Activated T-cell treated with anti-CD3 and anti-CD28 coated beads, Interleukin-2, amount 50 U/mL, for 48 hours (primary cell): ENCODE measurements at regions not wholly inside any gene's neighbourhood (a gene's known extent, or its start where the extent isn't known, plus 50 kb on each side); places are given as distances from the start of the nearest gene placed in this dataset.
"Not testable (repeated sequence)": the region's sequence is repeated elsewhere in the genome, so short reads cannot be mapped to it uniquely, and the experiment has no call there.

Source experiments
- DNase-seq, 2 experiments: peaks; one replicate each; pipeline ENCODE4 v3.0.0-alpha.2; 2020

DNA sequence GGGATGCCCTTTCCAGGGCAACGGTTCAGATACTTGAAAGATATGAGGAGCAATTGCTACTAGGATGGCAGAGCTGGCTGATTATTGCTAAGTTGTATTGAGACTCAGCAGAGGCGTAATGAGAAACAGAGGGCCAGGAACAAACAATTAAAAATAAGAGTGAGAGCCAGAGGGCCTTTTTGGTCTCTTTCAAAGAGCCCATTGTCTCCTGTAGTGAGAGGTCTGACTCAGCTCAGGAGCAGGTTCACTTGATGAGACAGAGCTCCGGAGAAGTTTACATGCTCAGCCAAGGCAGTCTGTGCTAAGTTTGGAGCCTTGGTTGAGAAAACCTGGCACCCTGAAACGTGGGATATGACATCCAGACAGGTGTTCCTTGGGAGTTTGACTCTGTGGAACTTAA lies 303.9 kb upstream of the DLGAP1 start:
- no peak for DNase-seq

DNA sequence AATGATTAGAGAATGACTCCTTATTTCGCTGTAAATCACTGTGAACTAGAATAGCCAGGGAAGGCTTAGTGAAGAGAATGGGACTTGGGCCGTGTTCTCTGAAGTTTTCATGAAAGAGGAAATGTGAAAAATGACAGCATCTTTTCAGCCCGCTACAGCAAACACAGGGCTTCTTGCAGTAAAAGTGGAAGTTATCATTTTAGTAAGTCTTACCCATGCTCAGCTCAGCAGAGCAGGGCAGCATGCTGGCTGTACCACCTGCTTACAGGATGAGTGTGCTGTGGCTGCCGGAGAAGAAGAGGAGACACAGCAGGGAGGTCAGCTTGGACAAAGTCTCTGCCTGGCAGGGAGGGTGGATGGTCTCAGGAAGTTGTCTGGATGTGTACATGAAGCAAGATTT lies 300.7 kb upstream of the DLGAP1 start:
- no peak for DNase-seq

DNA sequence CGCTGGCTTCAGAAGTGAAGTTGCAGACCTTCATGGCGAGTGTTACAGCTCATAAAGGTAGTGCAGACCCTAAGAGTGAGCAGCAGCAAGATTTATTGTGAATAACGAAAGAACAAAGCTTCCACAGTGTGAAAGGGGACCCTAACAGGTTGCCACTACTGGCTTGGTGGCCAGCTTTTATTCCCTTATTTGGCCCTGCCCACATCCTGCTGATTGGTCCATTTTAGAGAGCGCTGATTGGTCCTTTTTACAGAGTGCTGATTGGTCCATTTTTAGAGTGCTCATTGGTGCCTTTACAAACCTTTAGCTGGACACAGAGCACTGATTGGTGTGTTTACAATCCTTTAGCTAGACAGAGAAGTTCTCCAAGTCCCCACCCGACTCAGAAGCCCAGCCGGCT lies 298.0 kb upstream of the DLGAP1 start:
- not testable (repeated sequence) for DNase-seq

DNA sequence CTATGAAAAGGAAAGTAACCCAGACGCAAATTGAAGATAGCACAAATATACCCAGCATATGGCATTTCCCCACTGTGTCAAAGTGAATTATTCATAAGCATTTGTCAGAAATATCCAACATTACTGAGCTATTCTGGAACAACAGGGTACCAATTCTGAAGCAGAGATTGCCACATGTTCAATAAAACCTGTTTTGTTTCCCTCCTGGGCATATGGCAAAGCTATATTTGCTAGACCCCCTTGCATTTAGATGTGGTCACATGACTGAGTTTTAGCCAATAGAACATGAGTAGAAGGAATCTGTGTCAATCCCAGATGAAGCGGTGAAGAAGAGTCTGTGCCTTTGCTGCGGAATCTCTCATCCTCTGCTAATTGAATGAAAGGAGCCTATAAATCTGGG lies 296.4 kb upstream of the DLGAP1 start:
- DNase-seq: no peak

DNA sequence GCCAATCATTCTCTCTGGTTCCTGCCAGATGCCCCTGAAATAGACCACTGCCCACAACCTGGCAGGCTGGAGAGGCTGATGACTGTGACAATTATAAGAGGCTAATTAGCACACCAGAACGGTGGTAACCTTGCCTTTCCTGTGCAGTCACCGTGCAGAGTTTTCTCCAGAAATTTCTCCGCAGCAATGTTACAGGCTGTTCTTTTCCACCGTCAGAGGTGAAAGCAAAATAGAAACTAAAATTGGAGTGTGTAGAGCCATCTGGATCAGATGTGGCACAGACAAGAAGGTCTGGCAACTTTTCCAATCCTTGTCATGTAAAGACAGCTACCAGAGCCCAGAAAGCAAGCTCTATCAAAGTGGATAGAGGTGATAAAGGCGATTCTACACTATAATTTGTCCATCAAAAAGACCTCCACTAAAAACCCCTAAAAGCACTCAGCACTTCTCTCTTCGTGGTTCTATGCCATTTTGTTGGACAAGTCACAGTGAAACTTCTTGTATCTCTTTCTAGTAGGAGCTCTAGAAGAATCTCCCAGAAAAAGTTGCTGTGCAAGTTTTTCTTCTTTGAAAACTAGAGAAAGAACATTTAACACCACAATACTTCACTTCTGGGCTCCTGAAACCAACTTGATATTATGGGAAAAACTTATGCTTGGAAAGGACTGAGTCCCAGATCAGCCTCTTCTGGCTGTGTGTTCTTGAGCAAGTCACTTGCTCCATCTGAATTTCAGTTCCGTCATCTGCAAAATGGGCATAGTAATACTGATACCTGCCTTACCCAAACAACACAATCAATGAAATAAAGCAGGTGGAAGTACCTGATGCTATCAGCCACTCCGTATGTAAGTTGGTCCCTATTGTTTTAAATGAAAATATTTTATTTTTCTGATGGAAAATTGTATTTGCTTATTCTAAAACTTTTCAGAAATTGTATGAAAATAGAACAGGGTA lies 295.6 kb upstream of the DLGAP1 start:
- no peak for DNase-seq

DNA sequence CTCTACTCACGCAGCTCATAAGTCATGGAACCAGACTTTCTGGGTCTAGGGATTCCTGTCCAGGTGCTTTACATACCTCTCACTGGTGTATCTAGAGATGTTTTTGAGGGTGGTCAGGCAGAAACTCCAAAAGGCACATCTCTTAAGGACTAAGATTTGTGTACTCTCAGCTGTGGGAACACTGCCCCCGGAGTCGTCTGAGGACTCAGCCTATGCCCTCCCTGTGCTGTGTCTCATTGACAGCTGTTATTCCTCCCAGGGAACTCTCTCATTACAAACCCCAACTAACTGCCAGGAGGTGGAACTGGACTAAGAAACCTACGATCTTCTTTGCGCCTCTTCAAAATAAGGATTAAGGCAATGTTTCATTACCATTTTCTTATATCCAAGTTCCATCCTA lies 293.9 kb upstream of the DLGAP1 start:
- DNase-seq: no peak

DNA sequence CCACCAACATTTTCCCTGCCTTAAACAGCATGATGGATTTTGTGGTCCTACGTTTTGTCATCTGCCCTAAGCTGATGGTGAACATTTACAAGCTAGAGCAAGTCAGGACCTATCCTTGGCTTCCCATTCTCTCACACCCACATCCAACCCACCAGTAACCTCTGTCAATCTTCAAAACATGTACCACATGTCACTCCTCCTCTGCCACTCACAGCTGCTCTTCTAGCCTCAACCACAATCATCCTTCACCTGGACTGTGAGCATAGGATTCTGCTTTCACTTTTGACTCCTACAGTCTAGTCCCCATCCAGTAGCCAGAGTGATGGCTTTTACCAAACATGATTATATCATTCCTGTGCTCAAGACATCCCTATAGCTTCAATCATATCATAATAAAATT lies 279.8 kb upstream of the DLGAP1 start:
- DNase-seq: no peak

DNA sequence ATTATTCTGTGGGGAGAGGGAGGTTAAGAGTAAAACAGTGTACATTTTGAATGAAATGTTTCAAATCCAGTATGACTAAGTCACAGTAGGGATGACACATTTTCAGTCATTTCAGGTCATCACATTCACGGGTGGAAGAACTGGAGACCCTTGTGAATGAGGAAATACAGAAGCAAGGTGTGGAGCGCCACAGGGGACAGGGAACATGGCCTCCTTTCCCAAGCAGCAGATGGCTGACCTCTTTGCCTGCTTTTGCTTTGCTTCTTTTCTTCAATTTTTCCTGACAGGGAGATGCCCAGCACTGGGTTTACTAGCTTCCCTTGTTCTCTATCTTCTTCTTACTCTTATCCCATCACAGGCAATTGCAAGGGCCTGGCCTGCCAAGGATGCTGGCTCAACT lies 278.9 kb upstream of the DLGAP1 start:
- no peak for DNase-seq

DNA sequence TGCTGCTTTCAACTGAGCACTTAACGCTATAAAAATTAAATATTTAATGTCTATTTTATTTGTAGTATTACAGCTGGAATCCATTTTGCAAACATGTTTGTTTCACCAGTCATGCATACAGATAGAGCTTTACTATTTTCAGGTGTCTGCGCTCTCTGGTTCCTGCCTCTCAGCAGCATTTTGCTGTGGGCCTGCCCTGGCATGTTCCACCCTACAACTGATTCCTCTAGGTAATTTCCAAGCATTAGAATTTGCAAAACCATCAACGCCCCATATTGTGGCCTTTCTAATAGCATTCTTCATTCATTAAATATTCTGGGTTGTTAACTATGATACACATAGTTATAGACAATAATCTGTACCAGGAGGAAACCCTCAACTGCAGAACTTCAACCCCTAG lies 266.4 kb upstream of the DLGAP1 start:
- DNase-seq: no peak

DNA sequence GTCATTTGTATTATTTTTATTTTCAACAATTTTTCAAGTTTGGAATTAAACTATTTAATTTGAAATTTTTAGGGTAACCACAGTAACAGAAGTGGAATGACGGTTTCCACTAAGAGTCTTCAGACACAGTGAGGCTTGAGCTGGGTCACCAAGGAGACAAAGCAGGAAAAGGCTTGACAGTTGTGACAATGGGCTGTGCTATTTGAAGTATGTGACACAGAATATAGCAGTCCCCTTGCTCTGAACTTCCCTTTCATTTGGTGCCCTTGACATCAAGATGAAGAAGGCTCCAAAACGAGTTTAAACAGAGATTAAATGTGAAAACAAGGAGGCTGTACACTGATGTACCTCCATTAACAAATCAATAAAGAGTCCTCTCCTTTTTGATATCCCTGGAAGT lies 265.4 kb upstream of the DLGAP1 start:
- DNase-seq: no peak

DNA sequence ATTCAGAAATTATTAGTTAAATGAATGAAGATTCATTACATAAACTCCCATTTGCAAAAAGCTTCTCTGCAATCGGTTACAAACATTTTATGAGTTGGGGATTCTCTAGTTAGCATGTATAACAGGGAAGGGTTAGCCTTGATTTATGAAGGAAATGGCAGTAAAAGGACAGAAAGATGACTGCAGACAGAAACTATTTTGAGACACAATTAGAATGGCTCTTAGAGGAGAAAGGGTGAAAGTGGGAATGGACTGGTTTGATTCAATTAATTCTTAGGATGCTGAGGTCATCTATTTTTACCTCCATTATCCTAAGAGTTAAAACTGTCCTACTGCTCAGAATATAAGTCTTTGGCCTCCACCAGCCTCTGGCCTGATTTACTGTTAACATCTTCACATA lies 250.8 kb upstream of the DLGAP1 start:
- no peak for DNase-seq

DNA sequence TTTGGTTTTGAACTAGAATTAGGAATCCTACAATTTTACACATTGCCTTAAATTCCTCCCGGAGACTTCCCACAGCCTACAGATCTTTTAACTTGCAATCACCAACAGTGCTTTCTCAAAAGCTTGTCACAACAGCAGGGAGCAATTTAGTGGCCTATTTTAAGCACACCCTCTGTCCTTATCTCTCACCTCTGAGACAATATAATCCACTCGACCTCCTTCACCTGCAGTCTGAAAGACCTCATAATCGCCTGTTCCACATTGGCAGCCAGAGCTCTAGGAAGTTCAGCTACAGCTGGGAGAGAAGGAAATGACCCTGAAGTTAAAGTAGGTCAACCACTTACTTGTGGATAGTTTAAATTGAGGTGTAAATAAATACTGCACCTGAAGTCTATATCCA lies 249.7 kb upstream of the DLGAP1 start:
- no peak for DNase-seq

DNA sequence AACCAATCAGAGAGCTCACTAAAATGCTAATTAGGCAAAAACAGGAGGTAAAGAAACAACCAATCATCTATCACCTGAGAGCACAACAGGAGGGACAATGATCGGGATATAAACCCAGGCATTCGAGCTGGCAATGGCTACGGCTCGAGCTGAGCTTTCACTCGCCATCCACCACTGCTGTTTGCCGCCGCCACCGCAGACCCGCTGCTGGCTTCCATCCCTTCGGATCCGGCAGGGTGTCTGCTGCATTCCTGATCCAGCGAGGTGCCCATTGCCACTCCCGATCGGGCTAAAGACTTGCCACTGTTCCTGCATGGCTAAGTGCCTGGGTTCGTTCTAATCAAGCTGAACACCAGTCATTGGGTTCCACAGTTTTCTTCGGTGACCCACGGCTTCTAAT lies 236.7 kb upstream of the DLGAP1 start:
- no peak for DNase-seq

DNA sequence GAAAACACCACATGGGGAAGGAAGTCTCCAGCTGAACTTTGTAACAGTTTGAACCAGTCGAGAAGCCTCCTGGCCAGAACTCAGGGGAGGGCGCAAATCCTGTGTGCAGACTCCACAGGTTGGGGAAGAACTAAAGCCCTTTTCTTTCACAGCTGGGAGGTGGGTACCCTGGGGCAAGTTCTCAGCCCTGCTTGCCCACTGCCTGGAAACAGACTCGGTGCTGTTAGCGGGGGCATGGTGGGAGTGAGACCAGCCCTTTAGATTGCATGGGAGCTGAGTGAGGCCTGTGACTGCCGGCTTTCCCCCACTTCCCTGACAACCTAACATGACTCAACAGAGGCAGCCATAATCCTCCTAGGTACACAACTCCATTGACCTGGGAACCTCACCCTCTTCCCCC lies 223.6 kb upstream of the DLGAP1 start:
- not testable (repeated sequence) for DNase-seq

DNA sequence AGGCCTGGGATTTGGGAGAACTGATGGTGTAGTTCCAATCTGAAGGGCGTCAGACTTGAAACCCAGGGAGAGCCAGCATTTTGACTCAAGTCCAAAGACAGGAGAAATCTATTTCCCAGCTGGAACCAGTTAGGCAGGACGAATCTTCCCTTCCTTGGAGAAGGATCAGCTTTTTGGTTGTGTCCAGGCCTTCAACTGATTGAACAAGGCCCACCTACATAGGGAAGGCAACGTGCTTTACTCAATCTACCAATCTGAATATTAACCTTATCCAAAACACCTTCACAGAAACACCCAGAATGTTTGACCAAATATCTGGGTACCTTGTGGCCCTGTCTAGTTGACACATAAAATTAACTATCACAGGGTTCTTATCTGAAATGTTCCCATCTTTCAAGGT lies 221.9 kb upstream of the DLGAP1 start:
- no peak for DNase-seq

DNA sequence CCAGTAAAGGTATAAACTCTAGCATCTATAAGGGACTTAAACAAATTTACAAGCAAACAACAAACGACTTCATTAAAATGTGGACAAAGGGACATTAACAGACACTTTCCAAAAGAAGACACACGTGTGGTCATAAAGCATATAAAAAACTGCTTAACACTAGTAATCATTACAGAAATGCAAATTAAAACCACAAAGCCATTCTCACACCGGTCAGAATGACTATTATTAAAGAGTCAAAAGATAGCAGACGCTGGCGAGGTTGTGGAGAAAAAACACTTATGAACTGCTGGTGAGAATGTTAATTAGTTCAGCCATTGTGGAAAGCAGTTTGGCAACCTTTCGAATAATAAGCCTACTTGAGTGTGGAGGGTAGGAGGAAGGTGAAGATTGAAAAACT lies 217.1 kb upstream of the DLGAP1 start:
- no peak for DNase-seq

DNA sequence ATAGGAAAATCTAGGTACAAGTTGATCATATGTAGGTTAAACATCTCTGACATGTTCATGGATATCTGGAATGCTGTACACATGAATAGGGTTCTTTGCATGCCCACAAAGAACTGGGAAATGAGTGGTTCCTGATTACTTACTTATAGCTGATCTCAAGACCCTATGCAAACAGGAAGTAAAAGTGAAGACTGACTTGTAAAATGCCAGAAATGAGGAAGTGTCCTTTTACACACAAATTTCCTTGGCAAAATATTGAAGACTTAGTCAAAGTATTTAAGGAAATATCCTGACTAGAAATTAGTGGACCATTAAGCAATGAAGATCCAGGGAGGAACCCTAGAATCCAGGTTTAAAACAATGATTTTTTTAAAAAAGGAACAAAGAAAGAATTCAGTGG lies 203.7 kb upstream of the DLGAP1 start:
- no peak for DNase-seq

DNA sequence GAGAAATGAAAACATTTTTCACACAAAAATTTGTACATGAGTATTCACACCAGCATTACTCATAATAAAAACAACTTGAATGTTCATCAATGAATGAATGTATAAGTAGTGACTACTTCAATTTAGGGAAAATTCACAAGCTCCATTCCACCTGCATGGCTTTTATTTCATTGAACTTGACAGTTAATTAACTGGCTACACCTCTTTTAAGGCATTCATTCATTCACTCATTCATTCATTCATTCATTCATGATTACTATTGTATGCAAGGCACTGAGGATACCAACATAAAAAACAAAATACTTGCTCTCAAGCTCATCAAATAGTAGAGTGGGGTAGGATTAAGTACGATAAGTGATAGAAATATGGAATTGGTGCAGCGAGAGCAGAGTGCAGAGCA lies 198.3 kb upstream of the DLGAP1 start:
- DNase-seq: no peak

DNA sequence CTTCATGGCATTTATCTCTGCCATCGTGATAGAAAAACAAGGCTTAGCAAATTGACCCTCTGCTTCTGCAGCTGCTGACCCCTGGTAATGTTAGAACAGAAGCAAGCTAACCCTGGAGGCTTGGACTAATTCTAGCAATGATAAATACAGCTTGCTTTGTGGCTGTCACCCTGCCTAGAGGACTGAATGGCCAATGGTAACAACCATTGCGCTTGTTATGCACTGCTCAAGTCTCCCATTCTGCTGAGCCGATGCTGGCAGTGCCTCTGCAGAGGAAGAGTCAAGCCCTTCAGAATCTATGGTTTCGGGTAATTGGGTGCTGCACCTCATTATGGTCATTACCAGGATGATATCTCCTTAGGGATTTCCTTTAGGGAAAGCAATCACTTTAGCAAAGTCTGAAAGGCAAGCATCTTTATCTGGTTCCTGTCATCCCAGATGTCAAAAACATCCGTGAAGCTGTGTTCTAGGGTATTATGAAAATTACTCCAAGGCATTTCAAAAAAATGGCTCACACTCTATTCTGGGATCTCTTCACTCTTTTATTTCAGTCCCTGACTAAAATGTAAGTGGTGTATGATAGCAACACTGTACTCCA lies 186.8 kb upstream of the DLGAP1 start:
- no peak for DNase-seq

DNA sequence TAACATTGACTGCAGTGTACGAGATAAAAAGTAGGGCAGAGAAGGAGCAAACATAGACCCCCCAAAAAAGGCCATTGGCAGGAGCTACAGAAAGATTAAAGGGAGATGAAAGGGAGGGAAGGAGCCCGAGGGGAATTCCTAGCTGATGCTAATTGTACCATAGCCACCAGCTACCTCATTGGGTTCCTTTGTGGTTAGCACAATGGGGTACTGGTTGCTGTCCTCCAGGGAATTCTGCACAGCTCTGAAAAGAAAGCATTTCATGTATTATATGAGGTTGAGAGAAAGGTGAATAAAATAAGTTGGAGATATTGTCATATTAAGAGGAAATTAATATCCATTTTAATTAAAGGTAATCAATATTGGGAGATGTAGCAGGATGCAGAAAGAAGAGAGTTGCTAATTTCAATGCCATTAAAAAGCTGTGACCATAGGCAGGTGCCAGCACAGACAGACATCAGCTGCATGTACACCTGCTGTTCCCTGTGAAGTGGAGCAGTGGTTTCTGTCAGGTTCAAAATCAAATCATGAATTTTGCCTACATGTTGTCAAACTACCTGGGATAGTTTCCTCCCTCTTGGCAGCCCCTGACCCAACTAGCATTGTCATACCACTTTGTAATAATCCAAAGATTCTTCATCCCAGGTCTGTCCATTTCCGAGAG lies 185.4 kb upstream of the DLGAP1 start:
- DNase-seq: no peak

DNA sequence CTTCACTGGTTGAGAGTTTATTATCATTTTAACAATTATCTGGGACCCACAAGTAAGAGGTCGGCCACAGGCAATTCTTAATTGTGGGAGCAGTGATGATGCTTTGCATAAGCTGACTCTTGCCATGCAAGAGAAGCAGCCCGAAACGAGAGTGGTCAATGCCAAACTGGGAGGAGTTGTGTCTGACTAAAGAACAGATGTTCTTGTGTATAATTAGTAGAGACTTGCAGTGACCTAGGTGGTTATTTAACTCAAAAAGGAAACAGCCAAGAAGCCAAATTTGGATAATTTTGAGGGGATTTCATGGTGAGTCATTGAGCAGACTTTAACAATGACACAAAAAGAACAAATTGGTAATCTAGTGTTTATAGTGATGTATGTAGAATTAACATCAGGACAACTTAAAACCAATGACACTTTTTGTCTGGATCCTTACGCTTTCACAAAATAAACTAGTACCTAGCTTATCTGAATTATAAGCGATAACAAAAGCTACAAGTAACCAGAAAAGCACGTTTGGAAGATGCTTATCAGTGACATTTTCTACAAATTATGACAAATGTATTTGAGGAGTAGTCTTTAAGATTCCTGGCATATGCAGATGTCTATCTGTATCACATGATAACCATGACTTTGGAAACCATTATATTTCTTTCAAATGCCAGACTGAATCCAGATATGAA lies 184.7 kb upstream of the DLGAP1 start:
- no peak for DNase-seq

DNA sequence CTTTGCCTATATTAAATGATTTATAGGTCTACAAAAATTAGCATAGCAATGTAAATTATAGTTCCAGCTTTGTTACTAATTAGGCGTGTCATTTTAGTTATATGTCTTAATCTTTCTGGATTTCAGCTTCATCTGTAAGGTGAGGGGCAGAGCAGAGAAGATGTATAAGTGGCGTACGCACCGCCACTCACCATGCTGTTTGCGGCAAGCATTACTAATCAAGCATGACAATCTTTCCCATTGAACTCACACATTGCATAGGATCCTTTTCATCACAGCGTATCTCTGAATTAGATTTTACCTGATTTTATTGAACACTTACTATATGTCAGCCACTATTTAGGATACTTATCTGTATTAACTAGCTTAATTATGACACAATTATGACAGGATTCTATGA lies 183.6 kb upstream of the DLGAP1 start:
- DNase-seq: no peak

DNA sequence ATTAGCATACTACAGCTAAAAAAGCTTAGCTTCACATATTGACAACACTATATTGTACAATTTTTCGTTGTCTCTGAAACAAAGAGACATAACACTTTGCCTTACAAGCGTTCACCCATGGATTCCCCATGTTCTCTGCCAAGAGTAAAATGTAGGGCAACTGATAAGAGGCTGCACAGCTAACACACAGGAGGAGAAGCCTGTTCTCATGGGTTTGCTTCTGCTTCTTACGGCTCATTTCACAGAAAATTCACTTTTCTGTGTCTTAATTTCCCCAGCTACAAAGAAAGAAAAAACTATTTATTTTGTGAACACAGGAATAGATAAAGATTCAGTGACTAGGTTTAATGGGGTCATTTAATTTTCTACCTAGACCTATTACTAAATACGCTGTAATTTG lies 182.8 kb upstream of the DLGAP1 start:
- DNase-seq: no peak

DNA sequence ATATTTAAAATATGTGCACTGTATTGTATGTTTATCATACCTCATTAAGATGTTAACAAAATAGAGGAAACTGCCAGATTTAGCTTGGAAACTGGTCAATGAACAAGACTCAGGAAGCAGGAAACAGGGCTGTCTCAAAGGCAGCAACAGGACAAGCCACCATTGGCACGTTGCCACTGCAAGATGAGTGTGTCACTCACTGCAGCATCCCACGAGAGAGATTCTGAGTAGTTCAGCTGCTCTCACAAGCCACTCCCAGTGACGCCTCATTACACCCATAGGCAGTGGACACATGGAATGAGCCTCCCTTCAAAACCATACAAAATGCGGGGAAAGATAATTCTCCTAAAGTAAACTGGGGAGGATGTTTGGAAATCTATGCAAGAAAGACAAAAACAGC lies 181.9 kb upstream of the DLGAP1 start:
- DNase-seq: no peak
